GM23248 (cell line): ENCODE measurements at regions not wholly inside any gene's neighbourhood (a gene's known extent, or its start where the extent isn't known, plus 50 kb on each side); places are given as distances from the start of the nearest gene placed in this dataset.
A peak's percentile ranks its signal among the peaks of the same experiment; 100 is the strongest.

Experiments
- DNase-seq: peaks from one replicate; pipeline ENCODE4 v3.0.0-alpha.2; 2015
- H2AFZ ChIP-seq: fragments of 200-600 bp; sonication (generic); 2 replicates; pipeline ENCODE4 v1.6.1; 2016; ENCODE audit warnings: antibody characterized with exemption
- H3F3A ChIP-seq: fragments of 200-600 bp; sonication (generic); 2 replicates; pipeline ENCODE4 v1.6.1; 2016; ENCODE audit warnings: mild to moderate bottlenecking, antibody characterized with exemption, mixed run types; ENCODE audit not compliant: insufficient read depth
- H3K27ac ChIP-seq: fragments of 200-600 bp; sonication (generic); 2 replicates; pipeline ENCODE4 v1.5.1; 2016; ENCODE audit warnings: mild to moderate bottlenecking
- H3K27me3 ChIP-seq: fragments of 200-600 bp; sonication (generic); replicated peaks from 2 replicates; pipeline ENCODE4 v1.6.1; 2016; ENCODE audit warnings: mild to moderate bottlenecking; ENCODE audit not compliant: insufficient read depth
- H3K36me3 ChIP-seq: fragments of 200-600 bp; sonication (generic); 2 replicates; pipeline ENCODE4 v1.6.1; 2016; ENCODE audit warnings: low read depth, mild to moderate bottlenecking
- H3K4me1 ChIP-seq: fragments of 200-600 bp; sonication (generic); 2 replicates; pipeline ENCODE4 v1.6.1; 2016; ENCODE audit warnings: mild to moderate bottlenecking; ENCODE audit not compliant: insufficient read depth
- H3K4me2 ChIP-seq: fragments of 200-600 bp; sonication (generic); one replicate; pipeline ENCODE4 v1.6.1; 2016; ENCODE audit warnings: mild to moderate bottlenecking; ENCODE audit not compliant: unreplicated experiment
- H3K4me3 ChIP-seq: fragments of 200-600 bp; sonication (generic); 2 replicates; pipeline ENCODE4 v1.5.1; 2016; ENCODE audit warnings: mild to moderate bottlenecking
- H3K79me2 ChIP-seq: fragments of 200-600 bp; sonication (generic); 2 replicates; pipeline ENCODE4 v1.6.1; 2016; ENCODE audit warnings: mild to moderate bottlenecking; ENCODE audit not compliant: insufficient read depth
- H3K9ac ChIP-seq: fragments of 200-600 bp; sonication (generic); 2 replicates; pipeline ENCODE4 v1.6.1; 2016; ENCODE audit warnings: mild to moderate bottlenecking
- H3K9me2 ChIP-seq: fragments of 200-600 bp; sonication (generic); 2 replicates; pipeline ENCODE4 v1.6.1; 2016; ENCODE audit warnings: mixed run types, mild to moderate bottlenecking, moderate library complexity; ENCODE audit not compliant: insufficient read depth
- H3K9me3 ChIP-seq: fragments of 200-600 bp; sonication (generic); one replicate; pipeline ENCODE4 v1.6.1; 2017; ENCODE audit warnings: low read depth
- H4K20me1 ChIP-seq: fragments of 200-600 bp; sonication (generic); 2 replicates; pipeline ENCODE4 v1.6.0; 2016; ENCODE audit not compliant: insufficient read depth
- EZH2 ChIP-seq: fragments of 200-600 bp; sonication (generic); IDR thresholded peaks from 2 replicates; pipeline ENCODE4 v1.6.1; 2018; ENCODE audit warnings: antibody characterized with exemption, mild to moderate bottlenecking; ENCODE audit not compliant: insufficient read depth, poor library complexity, severe bottlenecking
- EZH2phosphoT487 ChIP-seq: fragments of 200-600 bp; sonication (generic); IDR thresholded peaks from 2 replicates; pipeline ENCODE4 v1.6.1; 2018; ENCODE audit warnings: antibody characterized with exemption, moderate library complexity, mild to moderate bottlenecking, low read depth; ENCODE audit not compliant: insufficient read depth
- WGBS, 2 experiments: methylation state at CpG; one replicate each; pipeline ENCODE4 v1.1.6; 2015 to 2017; ENCODE audit warnings: low lambda C conversion rate in 2 of 2, low coverage in 1 of 2; ENCODE audit errors: missing lambda C conversion rate in 2 of 2; 5-methylcytosine and 5-hydroxymethylcytosine counted together
- in situ Hi-C: fragments of 300-500 bp; cut with MboI; formaldehyde crosslinking; loops from 2 replicates; pipeline ENCODE4 v1.15.0; 2020

GRCh38 chr1:53388963-53389362 is 61.1 kb upstream of the LRP8 start:
- H3K4me2 ChIP-seq: no peak overlapping the region
- TF ChIP-seq EZH2 (no peak), EZH2phosphoT487 (no peak)
- no peaks in the 10 kb centered on the region for H4K20me1 ChIP-seq
- H3K36me3 ChIP-seq: no peaks in the 10 kb centered on the region
- H3K4me1 ChIP-seq: no peaks in the 10 kb centered on the region
- no peaks in the 10 kb centered on the region for H3K79me2 ChIP-seq
- WGBS, 2 experiments: 77 to 86% methylated on average over 4 of the region's 4 CpGs
- H3F3A ChIP-seq: no peaks in the 10 kb centered on the region
- DNase-seq: no peak
- H3K27ac ChIP-seq: no peak overlapping the region
- no peak overlapping the region for H3K9ac ChIP-seq
- H3K9me3 ChIP-seq: no peaks in the 10 kb centered on the region
- in situ Hi-C loops: no loop called here
- no peak overlapping the region for H3K4me3 ChIP-seq
- peaks cover 11% of the 10 kb centered on the region; the same call in 1 of the 2 replicates for H3K27me3 ChIP-seq
- no peaks in the 10 kb centered on the region for H3K9me2 ChIP-seq
- H2AFZ ChIP-seq: no peak overlapping the region

- no peaks in the 10 kb centered on the region for H3F3A ChIP-seq
- H3K9me2 ChIP-seq: no peaks in the 10 kb centered on the region
- no peak overlapping the region for H2AFZ ChIP-seq
- H3K36me3 ChIP-seq: no peaks in the 10 kb centered on the region
- 0 out of 2 replicates have a peak, but pooled peaks cover 5% of the 10 kb centered on the region for H3K27me3 ChIP-seq
- 53 to 55% methylated on average over 5 of the region's 5 CpGs for WGBS, 2 experiments
- in situ Hi-C loops: loop anchor here (5.0 kb wide), 1 partner anchor 113 kb away; no protein-coding TSS in a partner anchor
- no peaks in the 10 kb centered on the region for H3K4me1 ChIP-seq
- no peaks in the 10 kb centered on the region for H3K79me2 ChIP-seq
- H4K20me1 ChIP-seq: no peaks in the 10 kb centered on the region
- H3K4me2 ChIP-seq: no peak overlapping the region
- no peak for DNase-seq
- no peak overlapping the region for H3K4me3 ChIP-seq
- H3K9me3 ChIP-seq: no peaks in the 10 kb centered on the region
- H3K27ac ChIP-seq: no peak overlapping the region
- TF ChIP-seq EZH2phosphoT487 (no peak), EZH2 (no peak)
- no peak overlapping the region for H3K9ac ChIP-seq
Measured at GRCh38 chr1:53390261-53390660, 62.4 kb upstream of the LRP8 start.

GRCh38 chr1:53390736-53391135 is 62.9 kb upstream of the LRP8 start:
- Histone ChIP-seq H3K79me2 (no peaks in the 10 kb centered on the region), H3K36me3 (no peaks in the 10 kb centered on the region), H3F3A (no peaks in the 10 kb centered on the region), H3K4me3 (no peak overlapping the region), H2AFZ (no peak overlapping the region), H4K20me1 (no peaks in the 10 kb centered on the region), H3K27me3 (peaks cover 3% of the 10 kb centered on the region; the same call in 1 of the 2 replicates), H3K27ac (no peak overlapping the region), H3K4me1 (no peaks in the 10 kb centered on the region), H3K9ac (no peak overlapping the region), H3K9me3 (no peaks in the 10 kb centered on the region), H3K9me2 (no peaks in the 10 kb centered on the region), H3K4me2 (no peak overlapping the region)
- WGBS, 2 experiments: 96% methylated on average over 8 of the region's 8 CpGs
- no peak for DNase-seq
- no peak for TF ChIP-seq EZH2phosphoT487
- TF ChIP-seq EZH2: no peak
- in situ Hi-C loops: loop anchor here (5.0 kb wide), 1 partner anchor 113 kb away; no protein-coding TSS in a partner anchor

DNA sequence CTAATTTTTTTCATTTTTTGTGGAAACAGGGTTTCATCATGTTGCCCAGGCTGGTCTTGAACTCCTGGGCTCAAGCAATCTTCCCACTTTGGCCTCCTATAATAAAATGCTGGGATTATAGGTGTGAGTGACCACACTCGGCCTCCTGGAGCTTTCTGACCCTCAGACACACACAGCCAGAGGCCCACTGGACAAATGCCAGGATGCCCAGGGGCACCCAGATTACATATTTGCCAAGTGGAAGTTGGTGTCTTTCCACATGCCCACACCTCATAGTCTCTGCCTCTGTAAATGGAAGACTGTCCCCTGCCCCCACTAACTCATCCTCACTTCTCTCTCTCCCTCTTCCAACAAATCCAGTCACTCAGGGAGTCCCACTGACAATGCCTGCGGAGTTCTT is 63.4 kb upstream of the LRP8 start:
- H3K9me2 ChIP-seq: no peaks in the 10 kb centered on the region
- TF ChIP-seq EZH2: no peak
- no peak for TF ChIP-seq EZH2phosphoT487
- WGBS, 2 experiments: 71 to 80% methylated on average over 2 of the region's 2 CpGs
- no peak overlapping the region for H2AFZ ChIP-seq
- in situ Hi-C loops: loop anchor here (5.0 kb wide), 1 partner anchor 114 kb away; no protein-coding TSS in a partner anchor
- no peaks in the 10 kb centered on the region for H3K36me3 ChIP-seq
- H3K9ac ChIP-seq: no peak overlapping the region
- H3K9me3 ChIP-seq: no peaks in the 10 kb centered on the region
- H3K27me3 ChIP-seq: peaks cover 7% of the 10 kb centered on the region; the same call in 1 of the 2 replicates
- no peaks in the 10 kb centered on the region for H4K20me1 ChIP-seq
- no peak for DNase-seq
- no peak overlapping the region for H3K4me2 ChIP-seq
- H3K27ac ChIP-seq: no peak overlapping the region
- no peaks in the 10 kb centered on the region for H3F3A ChIP-seq
- no peaks in the 10 kb centered on the region for H3K4me1 ChIP-seq
- no peaks in the 10 kb centered on the region for H3K79me2 ChIP-seq
- no peak overlapping the region for H3K4me3 ChIP-seq

- Histone ChIP-seq H3F3A (no peaks in the 10 kb centered on the region), H3K9ac (no peak overlapping the region), H3K27ac (no peak overlapping the region), H3K4me2 (no peak overlapping the region), H3K4me3 (no peak overlapping the region), H3K4me1 (no peaks in the 10 kb centered on the region), H3K27me3 (peaks cover 14% of the 10 kb centered on the region; the same call in 1 of the 2 replicates), H3K79me2 (no peaks in the 10 kb centered on the region), H4K20me1 (no peaks in the 10 kb centered on the region), H3K9me2 (no peaks in the 10 kb centered on the region), H3K36me3 (no peaks in the 10 kb centered on the region), H3K9me3 (no peaks in the 10 kb centered on the region), H2AFZ (no peak overlapping the region)
- peak; percentile 62 for DNase-seq
- in situ Hi-C loops: loop anchor here (5.0 kb wide), 1 partner anchor 115 kb away; no protein-coding TSS in a partner anchor
- TF ChIP-seq EZH2 (no peak), EZH2phosphoT487 (no peak)
Measured at GRCh38 chr1:53391982-53392381, 64.1 kb upstream of the LRP8 start.
